ENCODE measurements at regions not wholly inside any gene's neighbourhood (a gene's known extent, or its start where the extent isn't known, plus 50 kb on each side); places are given as distances from the start of the nearest gene placed in this dataset.
A peak's percentile ranks its signal among the peaks of the same experiment; 100 is the strongest.

DNA sequence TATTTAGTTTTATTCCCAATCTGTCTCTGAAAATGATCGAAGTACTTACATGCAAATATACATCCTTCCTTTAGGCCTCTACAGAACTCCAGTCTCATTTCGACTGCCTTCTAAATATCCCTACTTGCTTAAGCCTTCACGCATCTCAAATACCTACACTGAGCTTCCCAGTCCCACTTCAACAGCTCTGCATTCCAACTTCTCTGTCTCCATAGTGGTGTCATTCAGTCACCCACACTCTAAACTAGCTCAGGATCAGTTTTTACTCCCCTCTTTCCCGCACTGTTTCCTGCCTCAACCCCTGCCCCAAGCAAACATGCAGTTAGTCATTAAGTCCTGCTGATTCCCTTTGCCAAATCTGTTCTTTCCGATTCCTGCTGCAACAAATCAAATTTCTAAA lies 91.8 kb upstream of the PREP start:
- no peak for DNase-seq (ENCODE audit: low read depth)

DNA sequence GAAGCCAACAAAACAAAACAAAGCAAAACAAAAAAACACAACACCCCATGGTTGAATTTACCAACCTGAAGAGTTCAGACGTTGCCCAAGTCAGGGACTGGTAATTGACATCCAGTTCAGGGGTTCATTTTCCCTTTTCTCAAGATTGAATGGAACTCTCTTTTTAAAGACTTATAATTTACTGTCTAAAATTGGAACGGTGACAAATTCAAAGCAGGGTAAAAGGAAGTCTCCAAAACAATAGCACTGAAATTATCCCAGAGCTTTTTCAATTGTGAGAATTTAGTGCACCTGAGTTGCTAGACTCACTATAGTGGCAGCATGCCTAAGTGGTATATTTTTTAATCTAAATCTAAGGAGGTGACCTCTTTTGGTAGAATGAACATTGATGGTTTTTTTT lies 90.9 kb upstream of the PREP start:
- no peak for DNase-seq (ENCODE audit: low read depth)

DNA sequence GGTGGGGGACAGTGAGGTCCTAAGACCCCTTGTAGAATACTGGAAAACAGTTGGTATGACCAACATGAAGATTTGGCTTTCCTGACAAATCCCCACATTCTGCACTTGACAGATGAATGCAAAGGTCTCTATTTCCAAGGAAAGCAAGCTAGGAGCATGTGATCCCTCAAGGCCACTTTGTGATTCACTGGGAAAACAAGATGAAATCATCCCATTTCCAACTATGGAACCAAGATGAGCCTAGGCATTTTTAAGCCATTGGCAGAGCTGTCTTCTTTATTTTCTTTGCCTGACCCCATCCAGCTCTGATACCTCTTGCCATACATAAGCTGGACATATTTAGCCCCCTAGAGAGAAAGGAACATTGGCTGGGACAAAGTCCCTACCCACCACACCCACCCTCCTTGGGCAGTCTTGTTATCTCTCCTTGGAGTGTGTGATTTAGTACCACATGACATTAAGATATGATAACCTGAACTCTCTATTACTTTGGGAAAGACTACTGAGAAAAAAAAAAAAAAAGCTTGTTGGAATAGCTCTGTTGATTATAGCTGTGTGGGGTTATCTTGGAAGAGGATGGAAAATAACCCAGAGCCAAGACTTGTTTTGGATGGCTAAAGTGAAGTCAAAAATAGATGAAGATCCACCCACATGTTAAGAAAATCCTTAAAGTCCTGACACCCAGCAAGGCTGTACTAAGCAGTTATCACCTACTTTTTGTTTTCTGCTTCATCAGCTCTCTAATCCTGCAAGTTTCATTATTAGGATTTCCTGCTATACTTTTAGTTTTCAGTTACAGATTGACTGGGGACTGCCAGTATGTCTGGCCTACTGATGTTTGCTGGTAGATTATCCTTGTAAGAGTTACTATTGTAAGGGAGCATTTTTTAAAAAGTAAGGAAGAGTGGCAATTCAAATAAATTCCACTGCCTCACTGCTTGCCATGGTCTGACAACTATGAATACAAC lies 90.1 kb upstream of the PREP start:
- no peak for DNase-seq (ENCODE audit: low read depth)

DNA sequence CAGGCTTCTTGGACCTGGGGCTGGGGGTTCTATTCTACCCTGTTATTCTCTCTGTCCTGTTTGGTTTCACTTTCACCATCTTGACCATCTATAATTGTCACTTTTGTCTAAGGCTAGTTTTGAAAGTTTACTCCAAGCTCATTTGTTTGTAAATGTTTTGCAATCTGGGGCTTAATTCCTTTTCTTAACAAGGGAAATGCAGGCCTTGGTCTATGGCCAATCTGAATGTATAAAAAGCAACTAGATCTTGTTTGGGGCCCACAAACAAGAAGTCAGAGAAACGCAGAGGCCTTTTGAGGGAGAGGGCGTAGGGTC lies 86.3 kb upstream of the PREP start:
- no peak for DNase-seq (ENCODE audit: low read depth)

DNA sequence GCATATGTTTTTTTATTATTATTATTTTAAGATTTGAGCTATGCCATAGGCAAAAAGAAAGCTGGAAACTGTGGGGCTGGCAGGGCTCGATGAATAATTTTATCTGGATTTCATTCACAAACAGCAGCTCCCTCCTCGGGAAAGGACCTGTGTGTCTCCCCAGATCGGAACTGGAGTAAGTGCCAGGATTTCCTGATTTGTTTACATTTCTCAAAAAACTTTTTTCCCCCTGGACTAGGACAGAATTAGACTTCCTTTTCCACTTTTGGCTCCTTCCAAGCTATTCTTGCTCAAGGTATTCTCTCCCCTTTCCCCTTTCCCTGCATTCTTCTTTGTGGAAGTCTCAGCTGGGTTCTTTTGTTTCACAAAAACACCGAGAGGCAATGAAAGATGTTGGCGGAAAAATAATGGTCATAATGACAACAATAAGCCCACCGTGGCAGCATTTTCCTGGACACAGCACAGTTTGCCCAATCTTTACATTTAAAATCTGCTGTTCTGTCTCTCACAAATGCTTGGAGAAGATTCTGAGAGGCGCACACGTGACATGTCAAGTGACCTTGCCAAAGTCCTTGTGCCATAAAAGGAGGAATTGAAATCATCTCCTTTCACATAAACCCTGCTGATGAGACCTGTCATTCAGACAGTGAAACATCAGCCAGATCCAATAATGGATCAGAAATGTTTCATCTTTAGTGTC lies 85.8 kb upstream of the PREP start:
- no peak for DNase-seq (ENCODE audit: low read depth)

DNA sequence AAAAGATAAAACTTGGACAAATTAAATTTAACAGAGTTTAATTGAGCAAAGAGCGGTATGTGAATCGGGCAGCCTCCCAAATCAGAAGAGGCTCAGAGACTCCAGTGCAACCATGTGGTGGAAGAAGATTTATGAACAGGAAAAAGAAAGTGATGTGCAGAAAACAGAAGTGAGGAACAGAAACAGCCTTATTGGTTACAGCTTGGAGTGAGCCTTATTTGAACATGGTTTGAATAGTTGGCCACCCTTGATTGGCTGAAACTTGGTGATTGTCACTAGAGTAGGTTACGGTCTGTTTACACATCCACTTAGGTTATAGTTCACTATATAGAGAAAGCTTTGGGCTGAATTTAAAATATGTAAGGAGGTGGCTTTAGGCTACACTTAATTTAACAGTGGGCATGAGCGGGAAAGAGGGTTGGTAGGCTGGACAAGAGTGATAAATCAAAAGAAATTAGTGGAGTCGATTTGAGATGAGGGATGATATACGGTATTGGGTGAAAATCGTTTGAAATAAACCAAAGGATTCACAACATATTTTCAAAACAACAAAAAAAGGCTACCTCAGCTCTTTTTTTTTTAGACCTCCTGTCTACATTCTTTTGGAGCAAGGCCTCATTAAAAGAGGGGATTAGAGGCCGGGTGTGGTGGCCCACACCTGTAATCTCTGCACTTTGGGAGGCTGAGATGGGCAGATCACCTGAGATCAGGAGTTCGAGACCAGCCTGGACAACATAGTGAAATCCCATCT lies 84.3 kb upstream of the PREP start:
- DNase-seq (ENCODE audit: low read depth) = no peak

DNA sequence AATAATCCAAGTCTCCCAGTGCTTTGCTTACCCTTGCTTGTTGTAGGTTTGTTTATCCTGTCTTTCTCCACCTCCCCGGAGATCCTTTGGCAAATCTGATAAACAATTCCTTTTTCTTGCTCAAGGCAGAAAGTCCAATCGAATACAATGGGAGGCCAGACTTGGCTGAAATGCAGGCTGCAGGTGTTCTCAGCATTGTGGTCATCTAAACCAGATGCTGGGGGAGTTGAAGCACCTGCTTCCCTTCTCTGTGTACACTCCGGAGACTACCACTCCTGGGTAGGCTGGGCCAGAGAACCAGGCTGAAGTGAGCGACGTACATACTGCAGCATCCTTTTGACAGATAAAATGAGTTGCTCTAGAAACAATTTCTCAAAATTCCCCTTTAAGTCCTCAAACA lies 82.6 kb upstream of the PREP start:
- DNase-seq (ENCODE audit: low read depth) = no peak

DNA sequence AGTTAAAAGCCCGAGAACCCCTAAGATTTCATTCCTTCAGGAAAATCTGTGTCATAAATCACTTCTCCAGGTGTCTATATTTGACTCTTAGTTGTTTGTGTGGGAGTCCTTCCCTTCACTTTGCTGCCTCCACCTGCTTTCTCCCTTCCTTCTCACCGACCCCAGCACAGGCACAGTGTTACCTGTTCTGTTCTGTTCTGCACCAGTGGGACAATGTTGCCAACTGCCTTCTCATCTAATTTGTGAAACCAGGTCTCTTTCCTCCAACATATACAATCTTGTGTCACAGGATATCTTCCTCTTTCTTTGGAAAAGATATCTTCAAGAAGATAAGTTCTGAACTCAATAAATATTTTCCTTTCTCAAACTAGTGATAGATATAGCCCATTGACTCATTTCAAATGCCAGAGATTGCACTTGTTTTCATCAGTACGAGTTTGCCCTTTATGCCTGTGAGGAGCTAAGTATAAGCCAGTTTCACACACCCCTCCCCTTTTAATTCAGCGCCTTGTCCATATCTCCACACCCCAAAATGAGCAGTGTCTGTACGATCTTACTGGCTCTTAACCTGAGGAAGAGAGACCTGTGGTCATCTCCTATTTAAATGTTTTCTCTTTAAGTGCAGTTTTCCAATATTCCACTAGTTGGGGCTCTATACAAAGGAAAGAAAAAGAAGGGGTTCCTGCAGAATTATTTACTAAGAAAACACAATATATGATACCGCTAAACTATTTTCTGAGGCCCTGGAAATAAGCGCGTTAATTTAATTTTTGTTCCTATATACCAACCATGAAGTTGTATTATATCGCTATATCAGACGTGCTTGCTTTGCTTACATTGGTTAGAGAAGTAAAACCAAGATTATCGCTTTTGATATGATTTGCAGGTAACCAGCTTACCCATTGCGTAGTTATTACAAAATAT lies 81.6 kb upstream of the PREP start:
- DNase-seq (ENCODE audit: low read depth) = peak; percentile 40

DNA sequence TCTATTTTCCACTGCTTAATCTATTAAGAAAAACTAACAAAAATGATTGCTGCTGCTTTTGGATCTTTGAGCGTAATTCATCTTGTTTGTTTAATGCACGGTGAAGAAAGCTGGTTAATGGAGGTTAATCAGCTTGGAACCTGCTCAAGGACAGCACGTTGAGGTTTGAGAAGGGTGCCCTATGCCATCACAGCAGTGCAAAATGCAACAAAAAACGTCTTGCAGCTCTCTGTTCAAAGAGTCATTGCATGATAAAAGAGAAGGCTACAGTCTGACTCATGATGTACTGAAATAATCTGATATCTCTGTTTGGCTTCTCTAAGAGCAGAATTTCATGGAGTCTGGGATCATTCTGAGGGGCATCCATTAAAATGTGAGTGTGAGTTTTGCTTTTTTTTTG lies 80.6 kb upstream of the PREP start:
- no peak for DNase-seq (ENCODE audit: low read depth)

DNA sequence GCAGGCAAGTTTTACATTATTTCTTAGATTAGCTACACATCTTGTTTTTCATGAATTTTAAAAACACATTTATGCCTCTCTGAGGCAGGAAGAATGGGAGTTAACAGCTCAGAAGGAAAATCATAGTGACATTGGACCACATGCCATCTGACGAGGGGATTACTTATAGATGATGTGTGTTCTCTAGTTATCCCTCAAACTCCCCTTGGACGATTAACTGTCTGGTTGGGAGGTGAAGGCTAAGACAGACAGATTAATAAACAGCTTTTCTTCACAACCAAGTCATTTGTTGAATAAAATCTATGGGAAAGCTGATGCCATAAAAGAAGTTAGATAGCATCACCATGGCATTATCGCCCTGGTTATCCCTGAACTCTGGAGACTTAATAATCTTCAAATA lies 80.0 kb upstream of the PREP start:
- no peak for DNase-seq (ENCODE audit: low read depth)

DNA sequence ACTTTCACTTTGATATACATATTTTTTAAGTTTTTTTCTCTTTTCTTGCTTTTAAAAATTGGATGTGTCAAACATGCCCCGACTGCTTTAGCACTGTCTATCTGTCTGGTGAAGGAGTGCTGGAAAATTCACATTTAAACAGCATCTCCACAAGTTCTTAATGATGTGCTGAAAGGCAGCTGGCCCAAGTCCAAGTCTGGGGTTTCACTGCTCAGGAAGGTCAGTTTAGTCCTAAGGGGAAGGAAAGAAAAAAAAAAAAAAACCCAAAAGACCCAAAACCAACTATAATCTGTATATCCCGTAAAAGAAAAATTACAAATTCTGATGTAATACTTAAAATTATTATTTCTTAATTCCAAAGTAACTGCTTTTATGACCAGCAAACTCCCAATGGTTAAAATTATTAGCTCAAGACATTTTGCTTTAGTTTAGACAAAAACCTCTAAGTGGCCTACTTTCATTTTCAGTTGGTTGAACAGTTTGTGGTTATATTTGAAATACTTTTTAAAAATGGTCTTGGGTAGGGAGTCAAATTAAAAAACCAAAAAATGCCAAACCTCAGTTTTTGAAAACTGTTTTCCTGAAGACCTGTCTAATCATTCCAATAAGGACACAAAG lies 79.5 kb upstream of the PREP start:
- DNase-seq (ENCODE audit: low read depth) = peak; percentile 42

DNA sequence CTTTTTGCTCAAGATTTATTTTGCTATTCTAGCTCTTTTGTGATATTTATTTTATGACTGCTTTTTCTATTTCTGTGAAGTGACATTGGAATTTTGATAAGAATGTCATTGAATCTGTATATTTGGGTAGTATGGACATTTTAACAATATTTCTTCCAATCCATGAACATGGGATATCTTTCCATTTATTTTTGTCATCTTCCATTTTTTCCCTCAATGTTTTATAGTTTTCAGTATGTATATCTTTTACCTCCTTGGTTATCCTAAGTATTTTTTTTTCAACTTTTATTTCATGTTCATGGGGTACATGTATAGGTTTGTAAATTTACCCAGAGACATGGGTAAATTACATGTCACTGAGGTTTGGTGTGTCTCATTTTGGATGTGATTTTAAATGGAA lies 74.1 kb upstream of the PREP start:
- DNase-seq (ENCODE audit: low read depth) = no peak

DNA sequence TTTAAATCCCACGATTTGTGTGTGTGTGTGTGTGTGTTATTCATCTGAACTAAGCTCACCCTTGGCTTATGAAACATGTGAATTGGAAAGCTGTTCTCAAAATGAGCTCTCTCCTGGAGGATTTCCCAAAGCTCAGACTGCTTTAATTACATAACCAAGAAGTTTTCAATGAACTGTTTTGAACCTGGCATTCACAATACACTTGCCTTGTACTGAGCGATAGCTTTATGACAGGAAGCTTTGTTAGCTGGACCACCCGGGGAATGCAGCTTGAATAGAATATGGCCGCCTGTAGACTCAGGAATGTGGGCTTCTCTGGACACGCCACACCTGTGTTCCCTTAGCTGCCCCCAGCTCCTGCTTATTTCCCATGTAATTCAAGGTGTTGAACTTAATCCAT lies 71.4 kb upstream of the PREP start:
- peak; percentile 42 for DNase-seq (ENCODE audit: low read depth)

DNA sequence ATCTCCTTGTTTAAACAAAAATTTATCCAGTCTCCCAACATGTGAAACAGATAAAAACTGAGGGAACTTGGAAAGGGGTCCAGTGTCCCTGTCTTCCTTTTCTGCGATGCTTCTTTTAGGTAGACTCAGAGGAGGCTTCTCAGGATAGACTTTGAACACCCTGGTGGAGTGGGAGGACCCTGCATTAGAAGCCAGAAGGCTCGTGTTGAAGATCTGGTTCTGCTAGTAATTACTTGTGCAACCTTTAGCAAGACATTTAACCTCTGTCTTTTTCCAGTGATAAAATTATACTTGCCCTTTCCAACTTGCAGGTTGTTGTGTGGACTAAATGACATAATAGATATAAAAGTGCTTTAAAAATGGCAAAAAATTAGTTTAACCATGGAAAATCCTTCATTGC lies 67.1 kb upstream of the PREP start:
- no peak for DNase-seq (ENCODE audit: low read depth)

DNA sequence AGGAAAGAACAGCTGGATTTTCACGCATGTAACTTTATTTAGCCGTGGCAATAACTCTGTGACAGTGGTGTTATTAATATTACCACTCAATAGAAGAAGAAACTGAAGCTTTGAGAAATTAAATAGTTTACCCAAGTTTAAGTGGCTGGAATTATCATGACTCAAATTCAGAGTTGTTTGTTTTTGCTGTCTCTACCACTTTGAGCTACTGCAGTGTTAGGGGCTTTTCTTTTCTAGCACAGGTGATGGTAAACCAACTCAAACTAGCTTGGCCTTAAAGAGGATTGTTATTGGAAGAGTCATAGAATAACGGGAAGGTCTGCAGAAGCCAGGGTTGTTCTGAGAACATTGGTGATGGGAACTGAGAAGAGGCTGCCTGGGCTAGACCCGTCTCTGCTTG lies 66.0 kb upstream of the PREP start:
- no peak for DNase-seq (ENCODE audit: low read depth)

DNA sequence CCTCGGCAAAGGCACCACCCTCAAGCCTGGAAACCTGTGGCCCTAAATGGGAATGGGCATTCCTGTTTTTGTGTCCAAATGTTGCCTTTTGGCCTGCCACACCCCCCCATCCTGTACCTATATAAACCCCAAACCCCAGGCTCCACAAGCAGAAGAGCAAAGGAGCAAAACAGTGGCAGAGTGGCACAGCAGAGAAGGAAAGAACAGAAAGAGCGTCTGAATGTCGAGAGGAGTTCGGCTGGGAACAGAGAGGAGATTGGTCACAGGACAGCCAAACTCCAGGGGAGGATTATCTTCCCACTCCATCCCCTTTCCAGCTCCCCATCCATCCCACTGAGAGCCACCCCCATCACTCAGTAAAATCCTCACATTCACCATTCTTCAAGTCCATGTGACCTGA lies 58.0 kb upstream of the PREP start:
- no peak for DNase-seq (ENCODE audit: low read depth)

DNA sequence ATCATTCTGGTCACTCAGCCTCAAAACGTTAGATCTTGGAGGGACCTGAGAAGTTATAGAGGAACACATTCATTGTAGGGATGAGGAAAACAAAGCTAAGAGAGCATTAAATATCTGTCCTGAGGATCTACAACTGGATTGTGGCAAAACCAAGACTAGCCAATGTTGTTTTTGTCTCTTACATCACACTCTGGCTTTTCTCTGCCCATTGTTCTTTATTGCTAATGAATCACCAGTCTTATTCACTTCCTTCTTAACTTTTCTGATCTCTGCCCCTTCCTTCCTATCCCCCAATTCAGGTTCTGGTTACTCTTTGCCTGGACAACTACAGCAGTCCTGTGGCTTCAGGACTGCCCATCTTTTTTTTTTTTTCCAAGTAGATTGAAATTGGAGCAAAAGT lies 57.0 kb upstream of the PREP start:
- no peak for DNase-seq (ENCODE audit: low read depth)

DNA sequence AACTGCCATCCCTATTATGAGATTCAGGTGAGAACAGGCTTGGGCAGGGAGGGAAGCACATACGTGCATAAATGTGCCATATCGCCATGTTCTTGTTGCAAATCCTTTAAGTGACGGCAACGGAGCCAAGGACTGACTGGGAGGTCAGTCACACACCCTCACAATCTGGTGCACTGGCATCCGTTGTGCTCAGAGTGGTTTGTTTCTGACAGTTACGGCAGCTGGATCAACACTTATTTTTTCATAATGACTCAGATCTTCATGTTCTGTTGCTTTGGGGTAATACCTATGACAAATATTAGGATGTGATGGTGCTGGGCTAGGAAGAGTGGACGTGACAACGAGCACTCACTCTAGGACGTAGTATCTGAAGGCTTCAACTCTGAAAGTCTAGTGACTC lies 56.2 kb upstream of the PREP start:
- DNase-seq (ENCODE audit: low read depth) = no peak

DNA sequence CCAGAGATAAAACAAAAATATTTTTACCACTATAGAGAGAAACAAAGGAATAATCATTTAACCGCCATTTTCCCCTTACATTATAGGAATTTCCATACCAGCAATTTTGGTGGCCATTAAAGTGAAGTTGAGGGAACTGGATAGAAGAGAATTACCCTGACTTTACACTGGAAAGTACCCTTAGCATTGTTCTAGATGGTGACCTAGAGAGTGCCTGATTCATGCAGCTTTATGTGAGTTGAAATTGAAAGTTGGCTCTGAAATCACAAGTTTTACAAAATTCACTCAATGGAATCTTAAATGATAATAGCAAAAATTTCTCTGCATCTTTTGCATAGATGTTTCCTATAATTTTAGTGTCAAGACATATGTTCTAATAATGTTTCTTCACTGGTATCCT lies 55.7 kb upstream of the PREP start:
- DNase-seq (ENCODE audit: low read depth) = no peak

DNA sequence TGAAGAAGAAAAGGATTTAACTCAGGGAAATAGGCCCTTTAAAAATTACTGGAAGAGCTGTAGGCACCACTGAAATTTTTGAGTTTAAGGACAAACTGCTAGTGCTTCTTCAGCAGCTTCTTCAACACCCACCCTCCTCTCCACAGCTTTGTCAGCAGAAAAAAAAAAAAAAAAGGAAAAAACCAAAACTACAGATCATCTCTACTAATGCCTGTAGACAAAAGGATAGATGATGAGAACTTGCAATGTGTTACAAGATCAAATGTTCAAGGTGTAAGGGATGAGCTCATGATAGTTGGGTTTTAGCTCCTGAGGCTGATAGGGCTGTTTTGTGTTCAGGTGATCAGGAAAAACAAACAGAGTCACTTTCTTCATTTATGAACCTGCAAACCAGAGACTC lies 55.2 kb upstream of the PREP start:
- no peak for DNase-seq (ENCODE audit: low read depth)

DNA sequence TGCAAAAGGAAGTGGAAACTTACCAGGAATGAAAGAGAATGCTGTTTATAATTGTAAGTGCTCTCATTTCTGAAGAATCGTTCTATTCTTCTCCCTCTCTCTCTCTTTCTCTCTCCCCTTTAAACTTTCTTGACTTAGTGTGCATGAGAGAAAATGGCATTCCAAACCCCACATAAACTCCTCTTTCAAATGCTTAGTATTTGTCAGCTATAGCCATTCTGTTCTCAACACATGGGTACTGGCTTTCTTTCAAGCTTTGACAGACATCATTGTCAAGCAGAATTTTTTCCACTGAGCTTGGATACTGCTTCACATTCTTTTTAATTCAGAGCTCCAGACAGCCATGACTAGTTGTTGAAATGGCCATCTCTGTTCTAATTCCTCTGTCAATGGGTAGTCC lies 51.1 kb upstream of the PREP start:
- no peak for DNase-seq (ENCODE audit: low read depth)
